HG02759 (cell line): ENCODE measurements at regions not wholly inside any gene's neighbourhood (a gene's known extent, or its start where the extent isn't known, plus 50 kb on each side); places are given as distances from the start of the nearest gene placed in this dataset.
"Not testable (repeated sequence)": the region's sequence is repeated elsewhere in the genome, so short reads cannot be mapped to it uniquely, and the experiment has no call there.

Experiments used
- ATAC-seq: cut with Tn5 transposase; IDR thresholded peaks from one replicate; pipeline ENCODE4 v1.9.1; 2021; ENCODE audit warnings: mild to moderate bottlenecking, moderate library complexity; ENCODE audit not compliant: unreplicated experiment

DNA sequence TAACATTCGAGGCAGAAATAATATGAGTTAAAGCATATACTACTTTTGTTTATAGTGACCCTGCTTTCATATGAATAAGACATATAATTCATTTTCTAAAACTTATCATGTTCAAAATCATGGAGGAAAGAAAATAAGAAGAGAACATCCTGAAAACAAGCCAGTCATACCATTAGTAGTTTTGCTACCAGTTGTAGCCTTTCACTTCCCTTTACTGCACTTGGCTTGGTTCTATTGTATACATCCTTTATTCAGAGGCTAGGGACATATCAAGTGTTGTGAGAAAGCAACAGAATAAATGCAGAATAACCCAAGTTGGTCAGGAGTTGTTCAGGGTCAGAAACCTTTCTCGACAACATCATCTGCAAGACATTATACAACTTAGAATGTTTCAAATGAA is 598.7 kb downstream of the SOX5 start:
- peak; percentile 81 for ATAC-seq

DNA sequence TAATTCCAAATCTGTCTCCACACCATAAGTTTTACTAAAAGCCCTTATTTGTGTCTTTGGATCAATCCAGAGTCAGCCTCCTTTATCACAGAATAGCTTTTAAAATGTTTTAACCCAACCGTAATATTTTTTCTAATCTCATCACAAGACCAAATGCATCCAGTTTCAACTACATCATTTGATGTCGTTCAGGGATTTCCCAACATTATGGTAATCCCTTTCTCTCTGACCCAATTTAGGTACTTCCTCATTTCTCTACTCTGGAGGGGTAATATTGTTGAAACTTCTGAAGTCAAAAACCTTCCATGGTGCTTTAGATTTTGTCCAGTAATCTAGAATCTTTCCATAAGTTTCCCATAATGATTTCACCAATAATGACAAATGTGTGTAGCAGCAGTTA is 596.8 kb downstream of the SOX5 start:
- no peak for ATAC-seq

DNA sequence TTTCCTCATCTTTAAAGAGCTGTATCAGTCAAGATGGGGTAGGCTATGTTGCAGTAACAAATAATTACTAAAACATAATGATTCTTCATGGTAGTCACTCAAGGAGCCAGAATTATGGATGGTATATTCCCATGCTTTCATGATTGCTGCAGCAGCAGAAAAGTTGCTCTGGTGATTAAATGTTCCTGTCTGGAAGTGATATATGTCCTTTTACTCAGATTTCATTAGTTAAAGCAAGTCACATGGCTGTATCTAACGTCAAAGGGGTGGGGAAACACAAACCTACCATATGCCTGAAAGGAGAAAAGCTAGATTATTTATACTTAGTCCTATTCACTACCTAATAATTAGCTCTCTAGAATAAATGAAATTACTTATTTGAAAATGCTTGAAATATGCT is 594.7 kb downstream of the SOX5 start:
- no peak for ATAC-seq

DNA sequence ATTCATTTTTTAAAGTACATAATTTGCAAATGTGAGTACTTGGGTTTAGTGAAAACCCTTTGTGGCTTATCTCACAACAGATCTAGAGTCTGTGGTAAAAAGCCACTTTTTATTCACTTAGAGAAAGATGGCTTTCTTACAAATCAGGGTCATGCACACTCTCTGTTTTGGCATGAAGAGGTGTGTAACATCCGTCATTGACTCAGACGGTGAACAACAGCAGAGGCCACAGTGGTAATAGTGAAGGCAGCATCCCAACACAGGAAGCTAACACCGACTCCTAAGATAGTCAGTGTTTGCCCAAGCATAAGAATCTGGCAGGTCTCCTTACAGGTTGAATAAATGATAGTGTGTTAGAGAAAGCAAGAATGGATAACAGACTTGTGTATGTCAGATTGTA is 593.0 kb downstream of the SOX5 start:
- no peak for ATAC-seq

DNA sequence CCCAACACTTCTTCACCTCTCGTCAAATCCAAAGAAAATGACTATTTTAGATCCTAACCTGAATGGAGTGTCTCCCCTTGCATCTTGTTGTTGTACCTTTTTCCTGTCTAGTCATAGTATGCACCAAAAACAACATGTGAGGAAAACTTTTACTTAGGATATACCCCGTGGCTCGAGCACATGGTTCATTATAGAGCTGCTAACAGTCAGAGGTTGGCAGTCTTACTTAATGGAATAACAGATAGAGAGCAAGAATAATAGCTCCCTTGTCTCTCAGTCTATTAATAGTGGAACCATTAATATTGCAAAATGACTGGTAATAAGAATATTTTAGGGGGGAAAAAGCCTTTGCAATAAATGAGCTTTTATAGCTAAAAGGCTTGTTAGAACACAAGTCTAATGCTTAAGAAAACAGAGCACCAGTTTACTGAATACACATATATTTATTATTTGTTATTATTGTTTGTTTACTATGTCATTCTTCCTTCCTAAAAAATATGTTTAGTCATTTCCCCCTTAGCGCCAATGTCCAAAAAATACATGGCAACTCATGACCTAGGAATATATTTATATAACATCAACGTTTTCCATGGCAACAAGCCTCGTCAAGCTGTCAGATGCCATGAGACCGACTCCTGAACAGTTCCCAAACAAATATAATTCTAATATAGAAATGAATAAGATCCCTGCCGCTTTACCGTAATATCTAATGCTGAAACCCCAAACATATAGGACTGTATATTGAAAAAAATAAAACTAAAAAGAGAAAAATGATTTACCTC is 592.4 kb downstream of the SOX5 start:
- ATAC-seq = no peak

DNA sequence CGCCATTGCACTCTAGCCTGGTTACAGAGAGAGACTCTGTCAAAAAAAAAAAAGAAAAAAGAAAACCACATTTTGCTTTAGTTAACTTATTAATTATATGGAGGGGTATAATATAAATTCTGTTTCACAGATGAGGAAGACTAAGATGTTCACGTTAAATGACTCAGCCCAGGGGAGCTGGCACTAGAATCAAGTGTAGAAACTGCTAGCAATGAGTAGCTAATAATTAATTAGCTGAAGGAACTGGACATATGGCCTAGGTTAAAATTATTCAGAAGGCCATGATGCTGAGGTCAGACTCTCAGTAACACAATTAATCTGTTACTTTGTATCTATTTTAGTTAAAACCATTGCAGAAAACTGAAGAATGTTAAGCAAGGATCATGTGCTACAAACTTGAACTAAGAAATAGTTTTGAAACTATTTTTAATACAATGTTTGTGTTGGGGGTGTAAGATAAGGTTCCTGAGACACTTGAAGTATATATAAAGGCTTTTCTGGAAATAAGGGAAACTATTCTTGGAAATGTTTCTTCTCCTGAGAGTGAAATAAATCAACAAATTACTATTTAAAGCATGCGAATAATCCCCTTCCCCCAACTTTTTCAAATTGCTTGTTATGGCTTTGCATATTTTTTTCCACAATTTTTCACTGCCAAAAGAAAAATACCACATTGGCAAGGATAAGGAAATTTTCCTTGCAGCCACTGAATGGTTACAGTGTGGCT is 589.3 kb downstream of the SOX5 start:
- no peak for ATAC-seq

DNA sequence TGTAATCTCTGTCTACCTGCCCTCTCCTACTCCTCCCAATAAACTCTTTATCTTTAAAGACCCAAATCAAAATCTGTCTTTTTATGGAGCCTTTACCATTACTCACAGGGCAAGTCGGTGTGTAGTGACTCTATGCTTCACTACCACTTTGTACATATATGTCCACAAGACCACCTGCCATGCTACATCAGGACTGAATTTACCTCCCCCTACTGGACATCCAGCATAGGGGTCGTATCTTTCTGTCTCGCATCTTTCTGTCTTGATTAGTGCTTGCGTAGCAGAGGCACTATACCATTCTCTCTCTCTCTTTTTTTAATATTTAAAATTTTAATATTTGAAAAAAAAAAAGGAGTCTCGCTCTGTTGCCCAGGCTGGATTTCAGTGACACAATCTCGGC is 587.5 kb downstream of the SOX5 start:
- ATAC-seq = no peak

DNA sequence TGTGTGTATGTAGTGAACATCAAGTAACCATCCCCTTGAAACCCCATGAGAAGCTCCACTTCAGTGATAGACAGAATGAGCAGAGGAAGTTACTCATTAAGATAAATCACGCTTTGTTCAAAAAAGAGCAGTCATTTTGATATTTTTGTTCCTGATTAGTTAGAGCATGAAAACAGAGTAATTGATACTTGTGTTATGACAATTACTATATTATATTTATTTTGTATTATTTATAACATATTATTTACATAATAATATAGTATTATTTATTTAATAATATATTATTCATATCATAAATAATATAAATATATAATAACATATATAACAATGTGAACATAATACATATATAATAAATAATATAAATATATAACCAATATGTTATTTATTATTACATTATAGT is 580.9 kb downstream of the SOX5 start:
- ATAC-seq = no peak

DNA sequence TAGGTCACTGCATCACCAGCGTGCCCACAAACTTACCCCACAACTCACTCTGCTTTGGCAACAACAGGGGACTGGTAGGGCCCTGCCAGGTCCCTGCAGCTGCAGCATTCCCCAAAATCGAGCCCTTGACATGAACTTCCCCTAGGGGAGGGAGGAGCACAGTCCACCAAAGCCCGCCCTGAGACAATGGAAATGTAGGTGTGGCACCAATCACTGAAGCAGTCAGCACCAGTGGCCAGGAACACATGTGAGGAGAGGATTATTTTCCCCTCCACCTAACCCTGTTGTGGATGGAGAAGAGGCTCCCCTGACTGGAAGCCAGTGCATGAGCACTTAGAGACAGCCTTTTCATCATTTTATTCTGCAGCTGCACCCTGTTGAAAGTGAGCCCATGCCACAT is 573.8 kb downstream of the SOX5 start:
- ATAC-seq = no peak

DNA sequence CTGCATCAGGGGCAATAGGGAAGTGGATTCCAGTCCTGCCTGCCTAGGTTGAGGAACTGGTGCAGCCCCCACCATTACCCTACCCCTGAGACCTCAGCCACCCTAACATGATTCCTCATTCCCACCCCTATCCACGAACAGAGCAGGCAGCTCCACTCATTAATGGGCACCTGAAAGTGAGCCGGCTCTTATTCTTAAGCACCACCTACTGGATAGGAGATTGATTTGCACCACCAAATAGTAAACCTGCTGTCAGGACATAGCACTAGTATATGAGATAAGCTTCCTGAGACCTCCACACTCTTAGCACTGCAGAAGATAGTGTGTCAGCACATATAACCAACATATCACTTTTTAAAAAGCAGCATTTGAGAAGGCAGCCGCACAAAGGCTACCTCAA is 573.2 kb downstream of the SOX5 start:
- ATAC-seq = no peak

DNA sequence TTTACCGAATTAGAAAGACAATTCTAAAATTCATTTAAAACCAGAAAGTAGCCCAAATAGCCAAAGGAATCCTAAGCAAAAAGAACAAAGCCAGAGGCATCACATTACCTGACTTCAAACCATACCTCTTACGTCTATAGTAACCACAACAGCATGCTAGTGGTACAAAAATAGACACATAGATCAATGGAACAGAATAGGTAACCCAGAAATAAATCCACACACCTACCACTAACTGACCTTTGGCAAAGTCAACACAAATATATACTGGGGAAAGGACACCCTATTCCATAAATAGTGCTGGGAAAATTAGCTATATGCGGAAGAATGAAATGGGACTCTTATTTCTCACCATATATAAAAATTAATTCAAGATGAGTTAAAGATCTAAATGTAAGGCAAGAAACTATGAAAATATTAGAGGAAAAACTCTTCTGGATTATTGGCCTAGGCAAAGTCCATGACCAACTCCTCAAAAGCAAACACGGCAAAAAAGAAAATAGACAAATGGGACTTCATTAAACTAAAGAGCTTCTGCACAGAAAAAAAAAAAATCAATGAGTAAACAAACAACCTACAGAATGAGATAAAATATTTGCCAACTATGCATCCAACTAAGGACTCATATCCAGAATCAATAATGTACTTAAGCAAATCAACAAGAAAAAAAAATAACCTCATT is 568.9 kb downstream of the SOX5 start:
- no peak for ATAC-seq

DNA sequence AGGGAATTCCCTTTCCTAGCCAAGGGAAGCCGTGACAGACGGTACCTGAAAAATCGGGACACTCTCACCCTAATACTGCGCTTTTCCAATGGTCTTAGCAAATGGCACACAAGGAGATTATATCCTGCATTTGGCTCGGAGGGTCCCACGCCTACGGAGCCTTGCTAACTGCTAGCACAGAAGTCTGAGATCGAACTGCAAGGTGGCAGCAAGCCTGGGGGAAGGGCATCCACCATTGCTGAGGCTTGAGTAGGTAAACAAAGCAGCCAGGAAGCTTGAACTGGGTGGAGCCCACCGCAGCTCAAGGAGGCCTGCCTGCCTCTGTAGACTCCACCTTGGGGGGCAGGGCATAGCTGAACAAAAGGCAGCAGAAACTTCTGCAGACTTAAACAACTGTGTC is 560.6 kb downstream of the SOX5 start:
- not testable (repeated sequence) for ATAC-seq

DNA sequence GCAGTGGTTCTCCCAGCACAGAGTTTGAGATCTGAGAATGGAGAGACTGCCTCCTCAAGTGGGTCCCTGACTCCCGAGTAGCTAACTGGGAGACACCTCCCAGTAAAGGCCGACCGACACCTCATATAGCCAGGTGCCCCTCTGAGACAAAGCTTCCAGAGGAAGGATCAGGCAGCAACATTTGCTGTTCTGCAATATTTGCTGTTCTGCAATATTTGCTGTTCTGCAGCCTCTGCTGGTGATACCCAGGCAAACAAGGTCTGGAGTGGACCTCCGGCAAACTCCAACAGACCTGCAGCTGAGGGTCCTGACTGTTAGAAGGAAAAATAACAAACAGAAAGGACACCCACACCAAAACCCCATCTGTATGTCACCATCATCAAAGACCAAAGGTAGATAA is 560.2 kb downstream of the SOX5 start:
- not testable (repeated sequence) for ATAC-seq

DNA sequence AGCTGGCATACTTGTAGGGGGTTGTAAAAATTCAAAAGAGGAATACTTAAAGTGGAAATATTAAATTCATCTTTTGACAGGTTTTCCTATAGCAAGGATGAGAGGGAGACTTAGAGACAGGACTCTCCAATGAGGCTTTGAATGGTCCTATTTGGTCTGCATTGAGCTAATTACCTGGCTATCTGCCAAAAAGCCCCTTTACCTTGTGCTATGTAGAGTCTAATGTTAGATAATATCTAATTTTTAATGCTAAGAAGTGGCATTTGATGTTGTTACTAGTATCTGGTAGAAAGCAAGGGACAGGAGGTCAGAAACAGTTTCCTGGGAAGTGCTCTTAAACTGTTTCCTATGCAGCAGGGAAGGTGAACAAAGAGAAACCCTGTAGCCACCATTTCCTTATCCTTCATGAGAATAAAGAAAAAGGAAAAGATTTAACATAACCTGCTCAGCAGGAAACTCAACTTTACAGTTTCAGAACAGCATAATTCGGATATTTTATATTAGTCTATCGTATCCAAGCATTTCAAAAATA is 550.0 kb downstream of the SOX5 start:
- no peak for ATAC-seq

DNA sequence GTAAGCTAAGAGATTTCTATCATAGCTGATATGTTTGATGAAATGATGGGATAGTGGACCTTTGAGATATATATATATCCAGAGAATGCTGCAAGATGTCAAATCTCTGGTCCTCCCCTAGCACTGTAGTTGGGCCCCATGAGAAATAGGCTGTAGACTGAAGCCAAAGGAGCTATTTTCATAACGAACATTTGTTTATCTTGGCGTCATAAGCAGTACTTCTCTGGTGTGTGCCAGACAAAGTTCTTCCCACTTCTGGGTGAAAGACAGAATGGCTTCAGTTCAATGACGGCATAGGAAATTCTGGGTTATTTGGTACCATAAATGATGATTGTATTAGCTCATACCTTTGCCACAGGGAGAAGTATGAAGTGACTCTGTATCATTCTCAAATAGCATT is 534.3 kb downstream of the SOX5 start:
- no peak for ATAC-seq

DNA sequence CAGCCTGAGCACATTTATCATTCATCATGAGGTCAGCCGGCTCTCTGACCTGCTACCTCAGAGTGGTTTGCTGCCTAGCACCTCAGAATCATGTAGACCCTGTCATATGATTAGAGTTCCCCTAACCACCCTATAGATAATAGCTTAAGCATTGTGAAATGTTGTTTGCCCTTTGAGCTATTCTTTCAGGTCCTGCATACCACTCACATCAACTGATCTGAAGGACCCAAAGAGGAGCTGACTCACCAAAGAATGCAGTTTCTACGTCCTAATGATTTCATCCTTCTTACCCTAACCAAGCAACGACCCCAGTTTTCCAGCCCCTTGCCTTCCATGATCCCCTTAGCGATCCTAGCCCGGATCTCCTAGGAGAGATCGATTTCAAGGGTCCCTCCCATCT is 527.9 kb downstream of the SOX5 start:
- ATAC-seq = no peak

DNA sequence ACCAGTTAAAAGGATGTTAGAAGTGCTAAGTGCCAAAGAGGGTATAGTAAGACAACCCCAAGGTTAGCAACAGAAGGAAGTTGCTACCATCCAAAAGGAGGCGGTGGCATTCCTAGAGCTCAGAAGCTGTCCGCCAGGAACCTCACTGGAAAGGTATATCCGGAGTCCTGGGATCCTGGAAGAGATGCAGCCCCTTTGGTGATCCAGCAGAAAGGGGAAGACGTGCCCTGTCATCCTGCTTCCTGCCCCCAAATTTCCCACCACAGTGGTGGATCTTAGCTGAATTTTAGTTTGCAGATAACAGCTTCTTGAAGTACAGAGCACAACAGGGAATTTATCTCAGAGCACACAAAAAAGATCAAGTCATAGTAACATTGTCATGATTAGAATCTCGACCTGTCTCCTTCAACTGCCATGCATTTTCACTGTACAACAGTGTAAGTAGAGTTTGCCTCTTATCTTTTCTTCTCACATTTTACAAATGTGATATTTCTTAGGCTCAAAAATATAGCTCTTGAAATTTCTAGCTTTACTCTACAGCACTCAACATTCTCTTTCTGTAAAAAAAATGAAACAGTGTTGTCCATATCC is 526.3 kb downstream of the SOX5 start:
- no peak for ATAC-seq

DNA sequence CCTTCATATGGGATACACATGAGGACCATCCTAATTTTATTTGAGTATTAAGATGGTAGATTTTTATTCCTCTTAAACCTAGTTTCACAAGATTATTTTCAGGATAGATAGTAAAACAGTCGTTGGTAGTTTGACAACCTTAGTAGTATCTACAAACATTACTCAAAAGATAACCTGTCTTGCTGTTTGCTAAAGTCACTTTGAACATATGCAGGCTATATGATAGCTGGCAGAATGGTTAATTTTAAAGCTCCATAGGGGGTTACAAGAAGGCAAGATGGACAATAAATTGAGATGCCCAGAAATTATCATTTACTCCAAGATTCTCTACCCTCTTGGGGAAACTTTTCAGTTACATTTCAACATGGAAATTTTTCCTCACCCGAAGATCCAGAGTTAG is 525.7 kb downstream of the SOX5 start:
- no peak for ATAC-seq

DNA sequence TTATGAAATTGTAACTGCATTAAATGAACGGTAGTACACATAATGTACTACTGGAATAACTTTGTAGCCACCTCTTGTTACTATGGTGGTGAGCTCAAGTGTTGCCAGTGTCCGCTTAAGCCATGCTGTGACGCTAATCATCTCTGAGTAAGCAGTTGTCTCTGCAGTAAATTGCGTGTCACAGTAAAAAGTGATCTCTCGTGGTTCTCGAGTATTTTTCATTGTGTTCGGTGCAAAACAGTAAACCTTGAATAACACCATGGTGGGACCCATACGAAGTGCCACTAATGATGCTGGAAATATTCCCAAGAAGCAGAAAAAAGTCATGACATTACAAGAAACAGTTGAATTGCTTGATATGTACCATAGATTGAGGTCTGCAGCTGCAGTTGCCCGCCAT is 524.8 kb downstream of the SOX5 start:
- no peak for ATAC-seq

DNA sequence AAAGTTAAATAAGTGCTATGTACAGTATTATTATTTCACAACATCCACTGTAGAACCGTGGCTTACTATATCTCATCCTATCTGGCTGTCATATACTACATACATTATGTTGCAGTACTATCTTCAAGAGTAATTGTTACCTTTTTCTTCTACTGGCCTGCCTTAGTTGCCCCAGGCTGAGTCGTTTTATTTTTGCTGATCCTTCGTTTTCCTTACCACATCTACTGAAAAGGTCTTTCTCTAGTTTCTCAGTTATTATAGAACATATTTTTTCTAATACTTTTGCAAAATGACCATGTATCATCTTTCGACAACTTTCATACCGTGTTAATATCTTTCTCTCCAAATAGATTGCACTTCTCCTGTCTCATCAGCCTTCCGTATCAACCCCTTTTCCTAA is 523.1 kb downstream of the SOX5 start:
- no peak for ATAC-seq

DNA sequence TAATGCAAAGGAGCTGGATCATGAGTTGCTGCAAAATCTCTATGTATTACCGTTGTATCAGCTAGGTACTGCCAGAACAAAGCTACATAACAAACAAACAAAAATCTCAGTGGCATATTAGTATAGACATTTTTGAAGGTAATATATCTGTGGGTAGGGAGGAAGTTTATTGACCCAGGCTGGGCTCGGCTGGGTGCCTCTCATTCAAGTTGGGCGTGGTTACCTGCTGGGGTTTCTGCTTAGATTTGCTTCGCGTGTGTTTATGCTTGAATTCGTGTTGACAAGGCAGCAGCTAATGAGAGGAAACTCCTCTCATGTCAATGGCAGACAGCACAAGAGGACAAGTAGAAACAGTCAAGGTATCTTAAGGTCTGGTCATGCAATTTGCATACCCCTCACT is 520.7 kb downstream of the SOX5 start:
- no peak for ATAC-seq
